ENCODE measurements at regions not wholly inside any gene's neighbourhood (a gene's known extent, or its start where the extent isn't known, plus 50 kb on each side); places are given as distances from the start of the nearest gene placed in this dataset.

- TF ChIP-seq, protein P1, sequence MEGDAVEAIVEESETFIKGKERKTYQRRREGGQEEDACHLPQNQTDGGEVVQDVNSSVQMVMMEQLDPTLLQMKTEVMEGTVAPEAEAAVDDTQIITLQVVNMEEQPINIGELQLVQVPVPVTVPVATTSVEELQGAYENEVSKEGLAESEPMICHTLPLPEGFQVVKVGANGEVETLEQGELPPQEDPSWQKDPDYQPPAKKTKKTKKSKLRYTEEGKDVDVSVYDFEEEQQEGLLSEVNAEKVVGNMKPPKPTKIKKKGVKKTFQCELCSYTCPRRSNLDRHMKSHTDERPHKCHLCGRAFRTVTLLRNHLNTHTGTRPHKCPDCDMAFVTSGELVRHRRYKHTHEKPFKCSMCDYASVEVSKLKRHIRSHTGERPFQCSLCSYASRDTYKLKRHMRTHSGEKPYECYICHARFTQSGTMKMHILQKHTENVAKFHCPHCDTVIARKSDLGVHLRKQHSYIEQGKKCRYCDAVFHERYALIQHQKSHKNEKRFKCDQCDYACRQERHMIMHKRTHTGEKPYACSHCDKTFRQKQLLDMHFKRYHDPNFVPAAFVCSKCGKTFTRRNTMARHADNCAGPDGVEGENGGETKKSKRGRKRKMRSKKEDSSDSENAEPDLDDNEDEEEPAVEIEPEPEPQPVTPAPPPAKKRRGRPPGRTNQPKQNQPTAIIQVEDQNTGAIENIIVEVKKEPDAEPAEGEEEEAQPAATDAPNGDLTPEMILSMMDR (IDR thresholded peaks at IDR 0.05 in 4 of 5, conservative IDR thresholded peaks at IDR 0.05 in 1 of 5), result no peak
- no peak for TF ChIP-seq POLR2A (IDR thresholded peaks at IDR 0.05)
Measured at GRCh38 chr2:11016735-11017388, 105.1 kb downstream of the KCNF1 start.
